ENCODE measurements at regions not wholly inside any gene's neighbourhood (a gene's known extent, or its start where the extent isn't known, plus 50 kb on each side); places are given as distances from the start of the nearest gene placed in this dataset.
"Not testable (repeated sequence)": the region's sequence is repeated elsewhere in the genome, so short reads cannot be mapped to it uniquely, and the experiment has no call there.

DNA sequence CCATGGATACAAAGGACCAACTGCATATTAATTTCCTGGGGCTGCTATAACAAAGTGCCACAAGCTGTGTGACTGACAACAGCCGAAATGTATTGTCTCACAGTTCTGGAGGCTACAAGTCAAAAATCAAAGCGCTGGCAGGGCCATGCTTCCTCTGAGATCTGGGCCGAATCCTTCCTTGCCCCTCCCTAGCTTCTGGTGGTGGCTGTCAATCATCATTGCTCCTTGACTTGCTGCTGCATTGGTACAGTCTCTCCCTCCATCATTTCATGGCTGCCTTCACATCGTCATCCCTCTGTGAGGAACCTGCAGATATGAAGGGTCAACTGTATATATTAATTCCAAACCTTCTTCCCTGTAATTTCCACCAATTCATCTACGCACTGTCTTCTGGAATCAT lies 118.3 kb downstream of the EXOC5 start:
- Histone ChIP-seq H3K27me3 (replicated peaks; ENCODE audit: control insufficient read depth, insufficient read depth, low read length) (no peaks in the 10 kb centered on the region; the same call in 1 of the 2 replicates), H3K4me3 (replicated peaks; ENCODE audit: low read depth, low read length) (no peak overlapping the region), H3K36me3 (ENCODE audit: control insufficient read depth, insufficient read depth, low read length) (no peaks in the 10 kb centered on the region)
- no peak for DNase-seq (ENCODE audit: extremely low read depth, insufficient read length)
- TF ChIP-seq CTCF (IDR thresholded peaks at IDR 0.05; ENCODE audit: insufficient read depth, low read length, poor library complexity, severe bottlenecking) = no peak

GRCh38 chr14:57139173-57139572 lies 129.5 kb downstream of the EXOC5 start:
- no peaks in the 10 kb centered on the region for H3K27me3 ChIP-seq (replicated peaks; ENCODE audit: control insufficient read depth, insufficient read depth, low read length)
- H3K4me3 ChIP-seq (replicated peaks; ENCODE audit: low read depth, low read length) = no peak overlapping the region
- TF ChIP-seq CTCF (IDR thresholded peaks at IDR 0.05; ENCODE audit: insufficient read depth, low read length, poor library complexity, severe bottlenecking) = no peak
- DNase-seq (ENCODE audit: extremely low read depth, insufficient read length) = no peak
- no peaks in the 10 kb centered on the region for H3K36me3 ChIP-seq (ENCODE audit: control insufficient read depth, insufficient read depth, low read length)

DNA sequence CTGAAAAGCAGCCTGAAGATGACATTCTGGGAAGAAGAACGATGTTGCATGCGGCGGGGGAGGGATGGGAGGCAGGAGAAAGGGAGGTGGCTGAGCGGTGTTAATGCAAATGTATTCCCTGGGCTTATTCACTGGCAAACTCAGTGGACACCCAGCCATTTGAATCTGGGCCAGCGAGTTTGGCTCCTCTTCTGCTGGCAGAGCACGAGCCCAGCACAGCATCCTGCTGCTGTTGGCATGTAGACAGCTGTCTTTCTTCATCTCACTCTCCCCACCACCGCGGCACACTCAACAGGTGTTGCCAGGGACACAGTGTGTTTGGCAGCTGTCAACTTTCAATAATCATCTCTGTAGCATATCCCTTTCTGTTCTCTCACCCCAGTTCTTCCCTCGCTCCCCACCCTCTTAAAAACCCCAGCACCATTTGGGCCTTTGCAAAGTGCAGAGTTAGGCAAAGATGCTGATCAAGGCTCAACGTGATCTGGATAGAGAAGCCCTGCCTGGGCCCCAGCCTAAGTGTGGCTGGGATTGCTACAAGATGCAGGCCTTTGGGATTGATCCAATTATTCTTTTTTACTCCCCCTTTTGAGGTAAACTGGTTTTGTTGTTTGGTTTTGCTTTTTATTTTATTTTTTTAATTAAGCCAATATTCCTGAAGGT lies 131.9 kb downstream of the EXOC5 start:
- no peak for TF ChIP-seq CTCF (IDR thresholded peaks at IDR 0.05; ENCODE audit: insufficient read depth, low read length, poor library complexity, severe bottlenecking)
- H3K36me3 ChIP-seq (ENCODE audit: control insufficient read depth, insufficient read depth, low read length) = no peaks in the 10 kb centered on the region
- H3K4me3 ChIP-seq (replicated peaks; ENCODE audit: low read depth, low read length) = no peak overlapping the region
- DNase-seq (ENCODE audit: extremely low read depth, insufficient read length) = no peak
- no peaks in the 10 kb centered on the region for H3K27me3 ChIP-seq (replicated peaks; ENCODE audit: control insufficient read depth, insufficient read depth, low read length)

- H3K4me3 ChIP-seq (replicated peaks; ENCODE audit: low read depth, low read length); DNase-seq (ENCODE audit: extremely low read depth, insufficient read length); H3K27me3 ChIP-seq (replicated peaks; ENCODE audit: control insufficient read depth, insufficient read depth, low read length); H3K36me3 ChIP-seq (ENCODE audit: control insufficient read depth, insufficient read depth, low read length): not testable (repeated sequence)
Measured at GRCh38 chr14:57127809-57128208, 140.9 kb downstream of the EXOC5 start.

DNA sequence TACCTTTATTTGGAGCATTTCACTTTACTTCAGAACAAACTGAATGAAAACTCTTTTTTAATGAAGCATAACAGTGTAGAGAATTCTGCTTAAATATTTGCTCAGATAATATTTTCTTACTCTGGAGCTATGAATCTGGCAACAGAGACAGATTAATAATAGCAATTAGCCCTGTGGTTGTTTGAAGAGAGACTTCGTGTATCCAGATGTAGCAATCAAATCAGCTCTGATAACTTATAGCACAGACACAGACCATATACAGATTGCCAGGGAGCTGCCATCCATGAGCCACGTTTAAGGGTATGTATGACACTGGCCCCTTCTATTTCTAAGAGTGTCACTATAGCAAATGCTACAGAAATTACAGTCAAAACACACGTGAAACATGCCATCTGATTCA lies 146.6 kb downstream of the EXOC5 start:
- no peaks in the 10 kb centered on the region for H3K27me3 ChIP-seq (replicated peaks; ENCODE audit: control insufficient read depth, insufficient read depth, low read length)
- H3K4me3 ChIP-seq (replicated peaks; ENCODE audit: low read depth, low read length) = no peak overlapping the region
- no peak for DNase-seq (ENCODE audit: extremely low read depth, insufficient read length)
- TF ChIP-seq CTCF (IDR thresholded peaks at IDR 0.05; ENCODE audit: insufficient read depth, low read length, poor library complexity, severe bottlenecking) = no peak
- no peaks in the 10 kb centered on the region for H3K36me3 ChIP-seq (ENCODE audit: control insufficient read depth, insufficient read depth, low read length)

GRCh38 chr14:57112072-57112807 lies 156.5 kb downstream of the EXOC5 start:
- H3K36me3 ChIP-seq (ENCODE audit: control insufficient read depth, insufficient read depth, low read length); DNase-seq (ENCODE audit: extremely low read depth, insufficient read length); H3K27me3 ChIP-seq (replicated peaks; ENCODE audit: control insufficient read depth, insufficient read depth, low read length); H3K4me3 ChIP-seq (replicated peaks; ENCODE audit: low read depth, low read length): not testable (repeated sequence)

- not testable (repeated sequence) for H3K27me3 ChIP-seq (replicated peaks; ENCODE audit: control insufficient read depth, insufficient read depth, low read length); H3K4me3 ChIP-seq (replicated peaks; ENCODE audit: low read depth, low read length); DNase-seq (ENCODE audit: extremely low read depth, insufficient read length); H3K36me3 ChIP-seq (ENCODE audit: control insufficient read depth, insufficient read depth, low read length)
Measured at GRCh38 chr14:57110411-57110810, 158.3 kb downstream of the EXOC5 start.

Data from GM06990 (cell line).